Hematopoietic multipotent progenitor cell treated with erythropoietin and hydrocortisone succinate and interleukin-3 and kit ligand, for 17 days (in vitro differentiated cells): ENCODE measurements at regions not wholly inside any gene's neighbourhood (a gene's known extent, or its start where the extent isn't known, plus 50 kb on each side); places are given as distances from the start of the nearest gene placed in this dataset.

Source experiments
- DNase-seq: peaks from one replicate; pipeline ENCODE4 v3.0.0-alpha.2; 2015; ENCODE audit warnings: low spot score

GRCh38 chr9:19998823-19999455 lies 210.1 kb upstream of the SLC24A2 start:
- no peak for DNase-seq

- no peak for DNase-seq
Measured at GRCh38 chr9:19998153-19998552, 209.3 kb upstream of the SLC24A2 start.

- no peak for DNase-seq
Measured at GRCh38 chr9:19995619-19996018, 206.8 kb upstream of the SLC24A2 start.

GRCh38 chr9:19994296-19994695 lies 205.5 kb upstream of the SLC24A2 start:
- no peak for DNase-seq

GRCh38 chr9:19992556-19992955 lies 203.7 kb upstream of the SLC24A2 start:
- no peak for DNase-seq

GRCh38 chr9:19989213-19989612 lies 200.4 kb upstream of the SLC24A2 start:
- DNase-seq: no peak

- DNase-seq: no peak
Measured at GRCh38 chr9:19988281-19988680, 199.4 kb upstream of the SLC24A2 start.

GRCh38 chr9:19985081-19985480 lies 196.2 kb upstream of the SLC24A2 start:
- no peak for DNase-seq

- no peak for DNase-seq
Measured at GRCh38 chr9:19976226-19976625, 187.4 kb upstream of the SLC24A2 start.

- DNase-seq: no peak
Measured at GRCh38 chr9:19975499-19975898, 186.7 kb upstream of the SLC24A2 start.

DNA sequence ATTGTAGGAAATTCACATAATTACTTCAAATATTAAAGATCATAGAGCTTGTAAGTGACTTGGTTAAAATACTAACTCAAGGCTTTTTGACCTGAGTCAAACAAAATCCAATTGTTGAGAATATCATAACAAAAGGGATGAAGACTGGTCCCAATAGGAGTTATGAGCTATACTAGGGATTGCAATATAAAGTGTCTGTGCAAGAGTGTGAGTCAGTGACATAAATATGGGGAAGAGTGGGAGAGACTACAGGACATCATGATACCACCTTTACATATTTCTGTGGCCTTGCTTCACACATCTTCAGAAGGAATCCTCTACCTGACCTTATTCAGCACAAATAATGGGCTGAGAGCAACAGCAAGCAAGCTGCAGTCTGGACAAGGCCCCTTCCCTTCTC lies 180.9 kb upstream of the SLC24A2 start:
- DNase-seq: no peak

DNA sequence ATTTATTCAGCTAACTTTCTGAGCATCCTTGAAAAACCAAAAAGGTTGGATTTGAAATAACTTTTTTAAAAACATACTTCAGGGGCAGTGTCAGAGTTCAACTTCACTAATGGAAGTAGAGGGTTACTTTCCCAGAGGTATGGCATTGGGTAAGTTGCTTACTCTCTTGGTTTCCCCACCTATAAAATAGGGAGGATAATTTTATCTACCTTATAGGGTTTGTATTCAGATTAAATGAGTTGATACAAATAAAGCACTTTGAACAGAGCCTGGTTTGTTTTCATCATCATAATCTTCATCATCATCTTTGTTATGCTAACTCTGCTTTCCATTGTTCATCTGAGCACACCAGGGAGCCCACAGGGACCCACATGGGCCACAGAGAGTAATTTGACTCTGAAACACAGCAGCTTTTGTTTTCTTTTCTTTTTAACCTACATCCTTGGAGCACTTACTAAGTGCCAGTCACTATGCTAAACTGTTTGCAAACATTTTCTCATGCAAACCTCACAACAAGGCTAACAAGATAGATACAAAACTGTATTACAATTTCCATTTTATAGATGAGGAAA lies 179.1 kb upstream of the SLC24A2 start:
- DNase-seq: no peak

GRCh38 chr9:19967216-19967887 lies 178.5 kb upstream of the SLC24A2 start:
- DNase-seq: no peak

DNA sequence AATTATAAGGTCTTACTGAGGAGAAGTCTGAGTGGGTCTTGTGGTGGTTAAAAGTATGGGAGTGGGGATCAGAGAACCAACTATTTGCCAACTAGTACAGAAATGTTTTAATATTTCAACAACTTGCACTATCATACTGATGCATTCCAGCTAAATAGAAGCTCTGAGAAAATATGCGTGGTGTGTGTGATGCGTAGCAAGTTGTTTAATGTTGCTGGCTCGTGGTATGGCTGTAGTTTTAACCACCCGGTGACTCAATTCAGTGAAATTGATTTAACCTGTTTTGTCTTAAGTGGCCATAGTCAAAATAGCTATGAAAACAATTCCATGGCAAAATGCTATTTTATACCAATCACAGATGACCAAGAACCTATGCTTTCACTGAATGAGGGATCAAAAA lies 176.5 kb upstream of the SLC24A2 start:
- DNase-seq: no peak

DNA sequence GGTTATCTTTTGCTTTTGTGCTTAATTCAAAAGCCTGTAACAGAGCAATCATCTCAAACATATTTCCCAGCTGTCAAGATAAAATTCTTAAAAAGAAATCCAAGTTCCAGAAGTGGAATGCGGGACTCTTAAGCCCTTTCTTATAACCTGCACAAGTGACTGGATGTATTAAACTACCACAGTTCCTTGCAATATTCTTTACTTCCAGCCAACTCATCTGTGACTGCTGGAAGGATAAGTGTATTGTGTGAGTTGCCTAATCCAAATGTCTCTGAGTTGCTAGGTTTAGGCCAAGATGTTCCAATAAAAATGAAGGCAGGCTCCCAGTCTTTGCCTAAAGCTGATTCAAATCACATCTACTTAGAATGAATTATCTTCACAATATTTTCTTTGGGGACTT lies 159.2 kb upstream of the SLC24A2 start:
- no peak for DNase-seq

GRCh38 chr9:19946441-19947109 lies 157.7 kb upstream of the SLC24A2 start:
- no peak for DNase-seq

- DNase-seq: no peak
Measured at GRCh38 chr9:19941874-19942273, 153.0 kb upstream of the SLC24A2 start.

DNA sequence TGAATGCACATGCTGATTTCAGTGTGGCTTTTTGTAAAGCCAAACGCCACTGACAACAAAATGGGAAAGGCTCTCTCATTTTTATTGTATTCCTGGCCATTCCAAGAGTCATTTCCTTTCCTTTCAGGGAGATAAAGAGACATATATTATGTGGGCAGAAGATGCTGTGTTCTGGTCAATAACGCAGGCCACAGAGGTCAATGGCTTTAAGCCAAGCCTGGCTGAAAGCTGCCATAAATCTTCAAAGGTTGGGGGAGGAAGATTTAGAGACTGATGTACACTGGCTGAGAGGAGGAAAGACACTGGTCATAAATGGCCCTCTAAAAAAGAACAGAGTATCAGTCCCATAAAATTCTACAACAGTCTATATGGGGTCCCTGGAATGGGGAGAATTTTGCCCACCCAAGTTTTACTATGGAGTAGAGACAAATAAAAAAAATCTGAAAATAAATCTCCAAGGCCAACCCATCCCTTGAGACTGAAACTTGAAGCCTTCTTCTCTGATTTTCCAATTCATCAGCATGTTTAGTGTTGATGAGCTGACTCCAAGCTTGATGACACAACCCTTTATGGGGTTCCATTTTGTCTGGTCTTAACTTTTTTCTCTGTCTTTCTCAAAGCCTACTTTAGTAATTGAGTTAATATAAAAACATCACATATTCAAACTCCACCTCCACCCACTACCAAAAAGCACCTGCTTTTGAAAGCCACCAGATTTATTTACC lies 152.1 kb upstream of the SLC24A2 start:
- no peak for DNase-seq

GRCh38 chr9:19939734-19940278 lies 151.0 kb upstream of the SLC24A2 start:
- DNase-seq: no peak

- DNase-seq: no peak
Measured at GRCh38 chr9:19938990-19939733, 150.3 kb upstream of the SLC24A2 start.

DNA sequence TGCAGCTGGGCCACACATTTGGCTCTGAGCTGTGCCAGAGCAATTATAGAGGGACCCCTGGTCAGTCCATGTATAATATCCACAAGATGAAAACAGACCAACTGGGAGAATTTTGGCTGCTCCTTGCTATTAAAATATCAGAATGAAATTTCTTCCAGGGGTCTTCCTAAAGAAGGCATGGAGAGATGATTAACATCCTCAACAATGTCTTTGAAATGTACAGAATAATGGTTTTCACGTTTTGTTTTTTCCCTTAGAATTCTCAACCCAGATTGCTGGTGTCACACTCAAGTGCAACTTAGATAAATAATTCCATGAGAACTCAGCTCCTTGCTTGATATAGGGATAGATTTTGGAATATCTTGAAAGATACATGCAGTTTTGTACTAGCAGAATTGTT lies 148.3 kb upstream of the SLC24A2 start:
- no peak for DNase-seq
